Neural cell (in vitro differentiated cells): ENCODE measurements at regions not wholly inside any gene's neighbourhood (a gene's known extent, or its start where the extent isn't known, plus 50 kb on each side); places are given as distances from the start of the nearest gene placed in this dataset.

Experiments
- EP300 ChIP-seq: fragments of 450-650 bp; conservative IDR thresholded peaks from 2 replicates; pipeline ENCODE4 v1.6.1; 2014; ENCODE audit warnings: antibody characterized with exemption, mild to moderate bottlenecking, moderate library complexity; ENCODE audit not compliant: poor library complexity, severe bottlenecking
- EZH2 ChIP-seq: fragments of 200-600, 300-800 bp; shearing (Covaris generic), sonication (generic); IDR thresholded peaks from 2 replicates; pipeline ENCODE4 v1.6.1; 2014; ENCODE audit warnings: antibody characterized with exemption, low read length, borderline replicate concordance, mild to moderate bottlenecking; ENCODE audit not compliant: insufficient read depth, poor library complexity, severe bottlenecking
- POLR2AphosphoS5 ChIP-seq: IDR thresholded peaks from 2 replicates; pipeline ENCODE4 v1.6.1; 2012
- RAD21 ChIP-seq: fragments of 450-650 bp; conservative IDR thresholded peaks from 2 replicates; pipeline ENCODE4 v1.6.1; 2014; ENCODE audit warnings: antibody characterized with exemption, mild to moderate bottlenecking, moderate library complexity
- SMC3 ChIP-seq: fragments of 450-650 bp; conservative IDR thresholded peaks from 2 replicates; pipeline ENCODE4 v1.6.1; 2014; ENCODE audit warnings: antibody characterized with exemption, mild to moderate bottlenecking, moderate library complexity; ENCODE audit not compliant: poor library complexity
- TAF1 ChIP-seq: IDR thresholded peaks from 2 replicates; pipeline ENCODE4 v1.6.1; 2012; ENCODE audit warnings: low read depth
- TF ChIP-seq, protein P1 (sequence below): fragments of 450-650 bp; IDR thresholded peaks from 2 replicates; pipeline ENCODE4 v1.5.1; 2014; ENCODE audit warnings: antibody characterized with exemption, mild to moderate bottlenecking, moderate library complexity; ENCODE audit not compliant: poor library complexity, severe bottlenecking

- TF ChIP-seq, protein P1, sequence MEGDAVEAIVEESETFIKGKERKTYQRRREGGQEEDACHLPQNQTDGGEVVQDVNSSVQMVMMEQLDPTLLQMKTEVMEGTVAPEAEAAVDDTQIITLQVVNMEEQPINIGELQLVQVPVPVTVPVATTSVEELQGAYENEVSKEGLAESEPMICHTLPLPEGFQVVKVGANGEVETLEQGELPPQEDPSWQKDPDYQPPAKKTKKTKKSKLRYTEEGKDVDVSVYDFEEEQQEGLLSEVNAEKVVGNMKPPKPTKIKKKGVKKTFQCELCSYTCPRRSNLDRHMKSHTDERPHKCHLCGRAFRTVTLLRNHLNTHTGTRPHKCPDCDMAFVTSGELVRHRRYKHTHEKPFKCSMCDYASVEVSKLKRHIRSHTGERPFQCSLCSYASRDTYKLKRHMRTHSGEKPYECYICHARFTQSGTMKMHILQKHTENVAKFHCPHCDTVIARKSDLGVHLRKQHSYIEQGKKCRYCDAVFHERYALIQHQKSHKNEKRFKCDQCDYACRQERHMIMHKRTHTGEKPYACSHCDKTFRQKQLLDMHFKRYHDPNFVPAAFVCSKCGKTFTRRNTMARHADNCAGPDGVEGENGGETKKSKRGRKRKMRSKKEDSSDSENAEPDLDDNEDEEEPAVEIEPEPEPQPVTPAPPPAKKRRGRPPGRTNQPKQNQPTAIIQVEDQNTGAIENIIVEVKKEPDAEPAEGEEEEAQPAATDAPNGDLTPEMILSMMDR = no peak
- no peak for TF ChIP-seq SMC3
- TF ChIP-seq RAD21 = no peak
- no peak for TF ChIP-seq EZH2
- TF ChIP-seq EP300 = no peak
- no peak for TF ChIP-seq POLR2AphosphoS5
- TF ChIP-seq TAF1 = no peak
These were observed 337.6 kb upstream of the IRX1 start for GRCh38 chr5:3258050-3258449.
